ENCODE measurements at regions not wholly inside any gene's neighbourhood (a gene's known extent, or its start where the extent isn't known, plus 50 kb on each side); places are given as distances from the start of the nearest gene placed in this dataset.

DNA sequence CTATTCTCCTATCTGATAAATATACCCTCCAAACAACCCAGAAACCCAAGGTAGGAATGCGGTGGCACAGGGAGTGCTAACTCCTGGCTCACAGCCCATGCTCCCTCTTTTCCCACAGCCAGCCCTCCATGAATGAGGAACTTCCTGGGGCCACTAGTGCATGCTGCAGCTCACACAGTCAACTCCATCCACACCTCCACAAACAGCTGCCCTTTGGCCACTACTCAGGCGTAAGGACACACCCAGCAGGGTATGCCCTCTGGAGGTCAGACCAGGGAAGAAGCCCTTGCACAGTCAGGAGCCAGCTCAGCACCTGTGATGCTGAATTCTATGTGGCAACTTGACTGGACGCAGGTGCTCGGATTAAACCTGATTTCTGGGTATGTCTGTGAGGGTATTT, 85.2 kb upstream of the PIK3CG start:
- no peaks in the 10 kb centered on the region for H3K36me3 ChIP-seq (replicated peaks)
- TF ChIP-seq, protein P1, sequence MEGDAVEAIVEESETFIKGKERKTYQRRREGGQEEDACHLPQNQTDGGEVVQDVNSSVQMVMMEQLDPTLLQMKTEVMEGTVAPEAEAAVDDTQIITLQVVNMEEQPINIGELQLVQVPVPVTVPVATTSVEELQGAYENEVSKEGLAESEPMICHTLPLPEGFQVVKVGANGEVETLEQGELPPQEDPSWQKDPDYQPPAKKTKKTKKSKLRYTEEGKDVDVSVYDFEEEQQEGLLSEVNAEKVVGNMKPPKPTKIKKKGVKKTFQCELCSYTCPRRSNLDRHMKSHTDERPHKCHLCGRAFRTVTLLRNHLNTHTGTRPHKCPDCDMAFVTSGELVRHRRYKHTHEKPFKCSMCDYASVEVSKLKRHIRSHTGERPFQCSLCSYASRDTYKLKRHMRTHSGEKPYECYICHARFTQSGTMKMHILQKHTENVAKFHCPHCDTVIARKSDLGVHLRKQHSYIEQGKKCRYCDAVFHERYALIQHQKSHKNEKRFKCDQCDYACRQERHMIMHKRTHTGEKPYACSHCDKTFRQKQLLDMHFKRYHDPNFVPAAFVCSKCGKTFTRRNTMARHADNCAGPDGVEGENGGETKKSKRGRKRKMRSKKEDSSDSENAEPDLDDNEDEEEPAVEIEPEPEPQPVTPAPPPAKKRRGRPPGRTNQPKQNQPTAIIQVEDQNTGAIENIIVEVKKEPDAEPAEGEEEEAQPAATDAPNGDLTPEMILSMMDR (IDR thresholded peaks at IDR 0.05; ENCODE audit: low read depth, low read length, missing control alignments) = no peak
- no peak overlapping the region for H3K27ac ChIP-seq
- DNase-seq = no peak
- H3K27me3 ChIP-seq (replicated peaks) = no peaks in the 10 kb centered on the region
- H3K4me3 ChIP-seq (ENCODE audit: low read depth, low read length) = no peak overlapping the region
- in situ Hi-C loops (cut with HindIII; ENCODE audit: low pct_ligation_motif_present, low sequenced_read_pairs) = no loop called here

DNA sequence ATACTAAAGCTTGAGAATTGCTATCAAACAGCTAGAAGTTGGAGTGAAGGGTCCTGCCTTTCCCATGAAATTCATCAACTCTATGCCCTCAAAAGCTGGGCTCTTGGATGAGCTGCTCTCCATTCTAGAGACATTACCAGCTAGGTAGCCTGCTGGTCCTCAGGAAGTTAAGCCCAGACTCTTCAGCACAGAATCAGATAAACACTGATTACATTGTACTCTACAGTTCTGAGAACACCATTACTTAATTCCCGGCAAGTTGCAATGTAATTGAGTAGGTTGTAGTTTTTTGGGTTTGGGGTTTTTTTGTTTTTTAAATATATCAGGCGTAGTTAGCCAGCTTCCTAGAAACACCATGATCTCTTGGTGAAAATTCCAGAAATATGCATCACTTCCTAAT, 84.1 kb upstream of the PIK3CG start:
- in situ Hi-C loops (cut with HindIII; ENCODE audit: low pct_ligation_motif_present, low sequenced_read_pairs) = no loop called here
- H3K36me3 ChIP-seq (replicated peaks) = no peaks in the 10 kb centered on the region
- TF ChIP-seq, protein P1 (IDR thresholded peaks at IDR 0.05; ENCODE audit: low read depth, low read length, missing control alignments) = no peak
- no peak overlapping the region for H3K4me3 ChIP-seq (ENCODE audit: low read depth, low read length)
- no peaks in the 10 kb centered on the region for H3K27me3 ChIP-seq (replicated peaks)
- H3K27ac ChIP-seq = no peak overlapping the region
- DNase-seq = no peak

DNA sequence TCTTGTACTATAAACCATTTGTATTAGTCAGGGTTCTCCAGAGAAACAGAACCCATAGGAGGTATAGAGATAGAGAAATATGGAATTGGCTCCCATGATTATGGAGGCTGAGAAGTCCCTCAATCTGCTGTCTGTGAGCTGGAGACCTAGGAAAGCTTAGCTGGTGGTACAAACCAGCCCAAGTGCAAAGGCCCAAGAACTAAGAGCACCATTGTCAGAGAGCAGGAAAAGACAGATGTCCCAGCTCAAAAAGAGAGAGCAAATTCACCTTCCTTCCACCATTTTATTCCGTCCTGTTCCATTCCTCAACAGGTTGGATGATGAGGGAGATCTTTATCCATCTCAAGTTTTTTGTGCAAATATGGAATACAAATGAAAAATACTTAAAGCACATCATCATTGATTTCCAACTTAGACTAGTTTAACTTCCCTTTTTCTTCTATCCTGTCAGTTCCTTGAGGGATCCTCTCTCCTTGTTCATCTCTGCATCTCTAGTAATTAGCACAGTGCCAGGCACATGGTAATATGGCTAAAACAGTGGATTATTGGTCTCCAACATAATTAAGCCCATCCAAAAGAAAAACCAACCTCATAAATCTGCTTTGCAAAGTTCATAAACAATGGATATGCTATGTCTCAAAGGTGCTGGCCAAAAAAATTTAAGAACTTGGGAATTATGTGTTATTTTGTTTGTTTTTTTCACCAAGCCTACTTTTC, 83.1 kb upstream of the PIK3CG start:
- no peak for DNase-seq
- H3K27me3 ChIP-seq (replicated peaks) = no peaks in the 10 kb centered on the region
- TF ChIP-seq, protein P1 (IDR thresholded peaks at IDR 0.05; ENCODE audit: low read depth, low read length, missing control alignments) = no peak
- no peaks in the 10 kb centered on the region for H3K36me3 ChIP-seq (replicated peaks)
- in situ Hi-C loops (cut with HindIII; ENCODE audit: low pct_ligation_motif_present, low sequenced_read_pairs) = no loop called here
- no peak overlapping the region for H3K27ac ChIP-seq
- no peak overlapping the region for H3K4me3 ChIP-seq (ENCODE audit: low read depth, low read length)

DNA sequence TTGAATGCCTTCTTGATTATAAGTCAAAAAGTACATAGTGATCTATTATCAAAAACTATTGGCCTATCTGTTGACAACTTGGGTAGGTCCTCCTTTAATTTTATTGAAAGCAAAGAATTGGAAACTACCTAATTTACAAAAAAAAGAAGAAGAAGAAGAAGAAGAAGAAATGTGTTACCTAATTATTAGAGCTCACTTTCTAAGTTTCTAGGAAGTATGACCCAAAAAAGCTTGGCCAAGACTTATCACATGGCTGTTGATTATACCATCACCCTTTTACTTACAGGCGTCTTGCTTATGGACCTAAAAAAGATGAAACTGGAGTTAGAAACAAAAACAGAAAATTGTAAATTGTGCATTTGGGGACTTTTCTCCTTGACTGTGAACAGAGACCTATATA, 81.8 kb upstream of the PIK3CG start:
- H3K27ac ChIP-seq = no peak overlapping the region
- no peak overlapping the region for H3K4me3 ChIP-seq (ENCODE audit: low read depth, low read length)
- no peak for DNase-seq
- H3K27me3 ChIP-seq (replicated peaks) = no peaks in the 10 kb centered on the region
- H3K36me3 ChIP-seq (replicated peaks) = no peaks in the 10 kb centered on the region
- in situ Hi-C loops (cut with HindIII; ENCODE audit: low pct_ligation_motif_present, low sequenced_read_pairs) = no loop called here
- TF ChIP-seq, protein P1 (IDR thresholded peaks at IDR 0.05; ENCODE audit: low read depth, low read length, missing control alignments) = no peak

DNA sequence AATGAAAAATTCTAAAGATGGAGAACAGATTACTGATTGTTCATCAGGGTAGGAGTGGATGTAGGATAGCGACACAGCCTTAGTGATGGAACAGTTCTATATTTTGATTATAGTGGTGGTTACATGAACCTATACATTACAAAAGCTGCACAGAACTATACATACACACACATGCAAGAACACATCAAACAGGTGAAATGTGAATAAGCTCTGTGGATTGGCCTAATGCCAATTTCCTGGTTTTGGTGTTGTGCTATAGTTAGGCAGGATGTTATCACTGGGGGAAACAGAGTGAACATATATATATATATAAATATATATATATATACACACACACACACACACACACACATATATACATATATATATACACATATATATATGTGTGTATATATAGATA, 76.4 kb upstream of the PIK3CG start:
- no peak for DNase-seq
- in situ Hi-C loops (cut with HindIII; ENCODE audit: low pct_ligation_motif_present, low sequenced_read_pairs) = no loop called here
- Histone ChIP-seq H3K4me3 (ENCODE audit: low read depth, low read length) (no peak overlapping the region), H3K27me3 (replicated peaks) (no peaks in the 10 kb centered on the region), H3K27ac (no peak overlapping the region), H3K36me3 (replicated peaks) (no peaks in the 10 kb centered on the region)
- TF ChIP-seq, protein P1 (IDR thresholded peaks at IDR 0.05; ENCODE audit: low read depth, low read length, missing control alignments) = no peak

DNA sequence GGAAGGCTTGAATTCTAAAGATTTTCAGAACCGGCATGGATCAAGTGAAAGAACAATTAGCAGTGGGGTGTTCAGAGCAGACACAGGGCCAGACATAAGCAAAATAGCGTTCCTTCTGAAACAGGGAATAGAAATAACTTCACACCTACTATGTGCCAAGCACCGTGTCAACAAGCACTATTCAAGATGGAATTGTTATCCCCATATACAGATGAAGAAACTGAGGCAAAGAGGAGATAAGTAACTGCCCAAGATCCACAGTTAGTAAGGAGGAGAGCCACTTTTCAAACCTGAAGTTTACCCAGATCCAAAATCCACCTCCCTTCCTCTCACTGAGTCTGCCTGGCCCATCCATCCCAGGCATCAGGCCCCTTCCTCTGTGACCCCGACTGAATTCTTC, 73.6 kb upstream of the PIK3CG start:
- in situ Hi-C loops (cut with HindIII; ENCODE audit: low pct_ligation_motif_present, low sequenced_read_pairs) = no loop called here
- no peak overlapping the region for H3K4me3 ChIP-seq (ENCODE audit: low read depth, low read length)
- no peak overlapping the region for H3K27ac ChIP-seq
- no peaks in the 10 kb centered on the region for H3K36me3 ChIP-seq (replicated peaks)
- no peak for DNase-seq
- TF ChIP-seq, protein P1 (IDR thresholded peaks at IDR 0.05; ENCODE audit: low read depth, low read length, missing control alignments) = no peak
- no peaks in the 10 kb centered on the region for H3K27me3 ChIP-seq (replicated peaks)
